H9 (cell line): ENCODE measurements at regions not wholly inside any gene's neighbourhood (a gene's known extent, or its start where the extent isn't known, plus 50 kb on each side); places are given as distances from the start of the nearest gene placed in this dataset.

Experiments used
- DNase-seq: peaks from one replicate; pipeline ENCODE4 v3.0.0-alpha.2; 2017
- H2AFZ ChIP-seq: one replicate; pipeline ENCODE4 v1.6.1; 2013; ENCODE audit warnings: mild to moderate bottlenecking, low read length, control low read depth, moderate library complexity
- H2AK5ac ChIP-seq: 2 replicates; pipeline ENCODE4 v1.6.1; 2013; ENCODE audit warnings: low read length, control low read depth, mixed read lengths; ENCODE audit not compliant: insufficient read length
- H2BK120ac ChIP-seq: one replicate; pipeline ENCODE4 v1.6.1; 2013; ENCODE audit warnings: low read depth, mild to moderate bottlenecking, low read length, control low read depth, inconsistent platforms; ENCODE audit not compliant: poor library complexity, severe bottlenecking
- H2BK12ac ChIP-seq: 2 replicates; pipeline ENCODE4 v1.6.1; 2013; ENCODE audit warnings: low read length, control low read depth, mixed read lengths, low read depth; ENCODE audit not compliant: insufficient read length
- H2BK15ac ChIP-seq: 2 replicates; pipeline ENCODE4 v1.6.1; 2013; ENCODE audit warnings: low read depth, low read length, control low read depth
- H2BK20ac ChIP-seq: one replicate; pipeline ENCODE4 v1.6.1; 2013; ENCODE audit warnings: low read depth, mild to moderate bottlenecking, low read length, control low read depth, inconsistent platforms; ENCODE audit not compliant: poor library complexity, severe bottlenecking
- H2BK5ac ChIP-seq: 2 replicates; pipeline ENCODE4 v1.6.1; 2013; ENCODE audit warnings: low read length, control low read depth, mixed read lengths; ENCODE audit not compliant: insufficient read length
- H3K14ac ChIP-seq: 2 replicates; pipeline ENCODE4 v1.6.1; 2013; ENCODE audit warnings: low read length, control low read depth; ENCODE audit not compliant: insufficient read depth
- H3K18ac ChIP-seq: 2 replicates; pipeline ENCODE4 v1.6.1; 2013; ENCODE audit warnings: low read depth, mild to moderate bottlenecking, mixed read lengths, low read length, control low read depth; ENCODE audit not compliant: insufficient read length
- H3K23ac ChIP-seq: 2 replicates; pipeline ENCODE4 v1.6.1; 2013; ENCODE audit warnings: low read length, control low read depth, mixed read lengths, low read depth; ENCODE audit not compliant: insufficient read length
- H3K23me2 ChIP-seq: 2 replicates; pipeline ENCODE4 v1.6.1; 2013; ENCODE audit warnings: low read depth, mild to moderate bottlenecking, mixed read lengths, low read length, control low read depth; ENCODE audit not compliant: insufficient read length, poor library complexity, severe bottlenecking
- H3K27ac ChIP-seq: 2 replicates; pipeline ENCODE4 v1.5.1; 2013; ENCODE audit warnings: low read length, control low read depth, mixed read lengths, low read depth; ENCODE audit not compliant: insufficient read length
- H3K27me3 ChIP-seq: 2 replicates; pipeline ENCODE4 v1.6.1; 2013; ENCODE audit warnings: low read length, control low read depth, inconsistent platforms; ENCODE audit not compliant: insufficient read depth
- H3K4ac ChIP-seq: 2 replicates; pipeline ENCODE4 v1.6.1; 2013; ENCODE audit warnings: low read depth, mild to moderate bottlenecking, control low read depth, inconsistent platforms, low read length, moderate library complexity
- H3K4me1 ChIP-seq: 2 replicates; pipeline ENCODE4 v1.6.1; 2013; ENCODE audit warnings: low read length, control low read depth, inconsistent platforms; ENCODE audit not compliant: insufficient read depth
- H3K4me2 ChIP-seq: 2 replicates; pipeline ENCODE4 v1.6.1; 2013; ENCODE audit warnings: low read length, control low read depth, mixed read lengths; ENCODE audit not compliant: insufficient read length, insufficient read depth
- H3K56ac ChIP-seq: 2 replicates; pipeline ENCODE4 v1.6.1; 2013; ENCODE audit warnings: low read depth, mild to moderate bottlenecking, mixed read lengths, low read length, control low read depth; ENCODE audit not compliant: insufficient read length
- H3K79me1 ChIP-seq: 2 replicates; pipeline ENCODE4 v1.6.1; 2013; ENCODE audit warnings: low read depth, mild to moderate bottlenecking, moderate library complexity, low read length, control low read depth, inconsistent platforms; ENCODE audit not compliant: insufficient read depth, poor library complexity, severe bottlenecking
- H3K79me2 ChIP-seq: 2 replicates; pipeline ENCODE4 v1.6.1; 2013; ENCODE audit warnings: low read length, control low read depth, inconsistent platforms; ENCODE audit not compliant: insufficient read depth
- H3K9ac ChIP-seq: 2 replicates; pipeline ENCODE4 v1.6.1; 2013; ENCODE audit warnings: low read length, control low read depth, mixed read lengths; ENCODE audit not compliant: insufficient read length; ENCODE audit errors: extremely low read depth
- H3K9me3 ChIP-seq: one replicate; pipeline ENCODE4 v1.6.1; 2013; ENCODE audit warnings: low read depth, low read length, inconsistent platforms; ENCODE audit not compliant: control insufficient read depth
- H3T11ph ChIP-seq: one replicate; pipeline ENCODE4 v1.6.1; 2013; ENCODE audit warnings: mild to moderate bottlenecking, low read length, control low read depth, inconsistent platforms
- H4K20me1 ChIP-seq: one replicate; pipeline ENCODE4 v1.6.1; 2013; ENCODE audit not compliant: control insufficient read depth, insufficient read length, insufficient read depth
- H4K5ac ChIP-seq: 2 replicates; pipeline ENCODE4 v1.6.1; 2013; ENCODE audit warnings: low read depth, mild to moderate bottlenecking, mixed read lengths, low read length, control low read depth; ENCODE audit not compliant: insufficient read length
- H4K8ac ChIP-seq: replicated peaks from 2 replicates; pipeline ENCODE4 v1.6.1; 2013; ENCODE audit warnings: low read length, control low read depth, mixed read lengths, low read depth; ENCODE audit not compliant: insufficient read length
- H4K91ac ChIP-seq: 2 replicates; pipeline ENCODE4 v1.6.1; 2013; ENCODE audit warnings: low read depth, mild to moderate bottlenecking, moderate library complexity, mixed read lengths, low read length, control low read depth; ENCODE audit not compliant: insufficient read length
- H3K27ac Mint-ChIP-seq, 3 experiments: 2 replicates in 2 of 3; 3 replicates in 1 of 3; pipeline ENCODE4 v1.8.0; 2020 to 2021; ENCODE audit warnings: mixed read lengths in 3 of 3, mild to moderate bottlenecking in 1 of 3, moderate library complexity in 1 of 3
- H3K27me3 Mint-ChIP-seq: 2 replicates; pipeline ENCODE4 v1.8.0; 2021; ENCODE audit warnings: low read depth, mild to moderate bottlenecking, moderate library complexity, mixed read lengths
- H3K36me3 Mint-ChIP-seq, 3 experiments: 2 replicates in 2 of 3; 3 replicates in 1 of 3; pipeline ENCODE4 v1.8.0; 2020 to 2021; ENCODE audit warnings: low read depth in 3 of 3, mixed read lengths in 3 of 3; ENCODE audit not compliant: insufficient read depth in 1 of 3
- H3K4me1 Mint-ChIP-seq, 2 experiments: 2 replicates each; pipeline ENCODE4 v1.8.0; 2020; ENCODE audit warnings: mixed read lengths in 2 of 2
- H3K4me3 Mint-ChIP-seq, 2 experiments: 2 replicates in 1 of 2; 3 replicates in 1 of 2; pipeline ENCODE4 v1.8.0; 2020 to 2021; ENCODE audit warnings: mild to moderate bottlenecking in 2 of 2, mixed read lengths in 2 of 2, moderate library complexity in 1 of 2
- H3K9me3 Mint-ChIP-seq, 2 experiments: 2 replicates in 1 of 2; 3 replicates in 1 of 2; pipeline ENCODE4 v1.8.0; 2020; ENCODE audit warnings: mild to moderate bottlenecking in 2 of 2, mixed read lengths in 2 of 2, moderate library complexity in 1 of 2
- WGBS: extraction: QIAGEN DNeasy Blood & Tissue Kit; methylation state at CpG from one replicate; pipeline ENCODE4 v1.1.7; 2013; ENCODE audit warnings: missing lambda C conversion rate, low lambda C conversion rate, mixed read lengths; ENCODE audit not compliant: insufficient read length; ENCODE audit errors: extremely low coverage; 5-methylcytosine and 5-hydroxymethylcytosine counted together
- TF ChIP-seq, protein P1 (sequence below): fragments of 200-600 bp; sonication (generic); conservative IDR thresholded peaks from 3 replicates; pipeline ENCODE4 v1.8.0; 2021; ENCODE audit warnings: antibody characterized with exemption, mild to moderate bottlenecking

DNA sequence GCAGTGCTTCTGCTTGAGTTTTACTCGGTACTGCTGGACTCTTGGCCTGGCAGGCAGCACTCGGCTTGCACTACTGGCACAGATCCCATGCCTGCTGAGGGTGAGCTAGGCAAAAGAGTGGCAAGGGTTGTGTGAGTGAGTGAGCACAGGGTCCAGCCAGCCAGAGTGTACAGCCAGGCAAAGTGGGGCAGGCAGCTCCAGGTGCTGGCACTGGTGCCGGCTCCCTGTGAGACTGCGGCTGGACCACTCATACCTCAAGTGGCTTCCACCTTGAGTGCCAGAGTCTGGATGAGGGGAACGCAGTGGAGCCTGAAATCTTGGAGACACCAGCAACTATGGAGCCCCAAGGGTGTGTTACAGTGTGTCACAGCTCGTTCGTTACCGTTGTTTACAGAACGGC lies 1451.9 kb upstream of the AGA start:
- H3K9me3 Mint-ChIP-seq: peaks cover 0 to 2% of the 10 kb centered on the region in 2 experiments; a peak in 2 of 5 replicates
- no peaks in the 10 kb centered on the region for H3K9me3 ChIP-seq
- no peak overlapping the region for H2BK120ac ChIP-seq
- no peak overlapping the region for H4K8ac ChIP-seq
- H3K27ac Mint-ChIP-seq: no peak overlapping the region; a peak in 1 of 7 replicates
- H4K5ac ChIP-seq: no peak overlapping the region
- no peak overlapping the region for H2BK12ac ChIP-seq
- H3T11ph ChIP-seq: no peak overlapping the region
- peaks cover 0 to 2% (median 0%) of the 10 kb centered on the region in 3 experiments; a peak in 1 of 7 replicates for H3K36me3 Mint-ChIP-seq
- no peak overlapping the region for H3K4me3 Mint-ChIP-seq
- no peak overlapping the region for H2AK5ac ChIP-seq
- no peak overlapping the region for H2BK15ac ChIP-seq
- H3K4me1 Mint-ChIP-seq: no peaks in the 10 kb centered on the region
- no peak overlapping the region for H3K14ac ChIP-seq
- no peak overlapping the region for H2BK20ac ChIP-seq
- no peak overlapping the region for H3K18ac ChIP-seq
- no peaks in the 10 kb centered on the region for H4K20me1 ChIP-seq
- H3K4ac ChIP-seq: no peak overlapping the region
- DNase-seq: no peak
- no peak overlapping the region for H3K27ac ChIP-seq
- H3K79me1 ChIP-seq: no peaks in the 10 kb centered on the region
- TF ChIP-seq, protein P1, sequence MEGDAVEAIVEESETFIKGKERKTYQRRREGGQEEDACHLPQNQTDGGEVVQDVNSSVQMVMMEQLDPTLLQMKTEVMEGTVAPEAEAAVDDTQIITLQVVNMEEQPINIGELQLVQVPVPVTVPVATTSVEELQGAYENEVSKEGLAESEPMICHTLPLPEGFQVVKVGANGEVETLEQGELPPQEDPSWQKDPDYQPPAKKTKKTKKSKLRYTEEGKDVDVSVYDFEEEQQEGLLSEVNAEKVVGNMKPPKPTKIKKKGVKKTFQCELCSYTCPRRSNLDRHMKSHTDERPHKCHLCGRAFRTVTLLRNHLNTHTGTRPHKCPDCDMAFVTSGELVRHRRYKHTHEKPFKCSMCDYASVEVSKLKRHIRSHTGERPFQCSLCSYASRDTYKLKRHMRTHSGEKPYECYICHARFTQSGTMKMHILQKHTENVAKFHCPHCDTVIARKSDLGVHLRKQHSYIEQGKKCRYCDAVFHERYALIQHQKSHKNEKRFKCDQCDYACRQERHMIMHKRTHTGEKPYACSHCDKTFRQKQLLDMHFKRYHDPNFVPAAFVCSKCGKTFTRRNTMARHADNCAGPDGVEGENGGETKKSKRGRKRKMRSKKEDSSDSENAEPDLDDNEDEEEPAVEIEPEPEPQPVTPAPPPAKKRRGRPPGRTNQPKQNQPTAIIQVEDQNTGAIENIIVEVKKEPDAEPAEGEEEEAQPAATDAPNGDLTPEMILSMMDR: no peak
- H3K23me2 ChIP-seq: no peaks in the 10 kb centered on the region
- H3K56ac ChIP-seq: no peak overlapping the region
- H3K27me3 Mint-ChIP-seq: no peaks in the 10 kb centered on the region
- no peak overlapping the region for H3K23ac ChIP-seq
- H3K79me2 ChIP-seq: no peaks in the 10 kb centered on the region
- H3K27me3 ChIP-seq: no peaks in the 10 kb centered on the region
- H2BK5ac ChIP-seq: no peak overlapping the region
- H3K9ac ChIP-seq: no peak overlapping the region
- no CpG with 5 or more reads among the region's 9 CpGs for WGBS
- no peaks in the 10 kb centered on the region for H3K4me1 ChIP-seq
- no peak overlapping the region for H3K4me2 ChIP-seq
- H4K91ac ChIP-seq: no peak overlapping the region
- no peak overlapping the region for H2AFZ ChIP-seq
